GM19023 (cell line): ENCODE measurements at regions not wholly inside any gene's neighbourhood (a gene's known extent, or its start where the extent isn't known, plus 50 kb on each side); places are given as distances from the start of the nearest gene placed in this dataset.

Experiments
- ATAC-seq: cut with Tn5 transposase; IDR thresholded peaks from one replicate; pipeline ENCODE4 v1.9.1; 2021; ENCODE audit warnings: mild to moderate bottlenecking, moderate library complexity; ENCODE audit not compliant: unreplicated experiment

DNA sequence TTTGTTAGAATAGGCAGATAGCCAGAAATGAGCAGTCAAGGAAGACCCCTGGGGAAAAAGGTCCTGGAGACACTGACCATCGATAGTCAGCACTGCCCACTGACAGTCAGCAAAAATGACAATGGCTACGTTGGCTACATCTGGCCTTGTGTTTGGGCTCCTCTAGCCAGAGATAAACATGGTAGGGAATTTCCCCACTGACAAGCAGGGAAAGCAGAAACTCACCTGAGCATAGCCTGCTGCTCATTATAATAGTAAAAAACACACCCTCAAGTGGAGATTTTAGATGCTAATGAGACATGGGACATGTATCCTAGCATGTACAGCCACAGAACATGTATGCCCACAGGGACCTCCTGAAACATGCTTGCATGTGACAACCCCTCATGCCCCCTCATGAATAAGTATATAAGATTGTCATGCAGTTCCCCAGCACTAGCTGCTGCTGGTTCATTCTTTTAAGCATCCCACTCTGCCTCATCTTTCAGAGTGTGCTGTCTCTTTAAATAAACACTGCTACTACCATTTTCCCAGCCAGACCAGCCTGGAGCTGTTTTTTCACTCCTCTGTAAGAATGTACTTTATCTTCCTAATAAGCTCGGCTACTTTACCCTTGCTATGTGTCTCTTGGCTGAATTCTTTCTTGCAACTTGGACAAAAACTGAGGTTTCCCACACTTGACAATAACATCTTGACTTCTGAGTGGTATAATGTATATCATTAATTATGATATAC, 550.1 kb upstream of the CDH8 start:
- no peak for ATAC-seq

DNA sequence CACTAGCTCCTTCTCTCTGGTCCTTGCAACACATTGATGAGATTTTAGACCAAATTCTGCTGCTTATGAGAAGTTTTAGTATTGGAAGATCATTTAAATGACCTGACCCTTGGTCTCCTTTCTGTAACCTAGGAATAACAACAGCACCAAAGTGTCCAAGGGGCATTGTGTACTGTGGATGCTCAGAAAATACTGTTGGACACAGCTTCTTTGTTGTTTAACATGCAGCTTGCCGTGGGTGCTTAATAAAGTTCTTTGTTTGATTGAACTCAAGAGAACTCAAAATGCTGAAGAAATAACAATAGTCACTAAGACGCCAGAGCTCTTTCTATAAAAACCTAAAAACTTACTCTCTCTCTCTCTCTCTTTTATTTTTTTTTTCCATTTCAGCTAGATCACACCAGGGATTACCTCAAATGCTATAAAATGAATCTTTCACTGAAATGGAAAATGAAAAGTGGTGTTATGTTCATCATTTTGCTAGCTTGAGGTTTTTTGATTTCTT, 548.9 kb upstream of the CDH8 start:
- ATAC-seq, result no peak

DNA sequence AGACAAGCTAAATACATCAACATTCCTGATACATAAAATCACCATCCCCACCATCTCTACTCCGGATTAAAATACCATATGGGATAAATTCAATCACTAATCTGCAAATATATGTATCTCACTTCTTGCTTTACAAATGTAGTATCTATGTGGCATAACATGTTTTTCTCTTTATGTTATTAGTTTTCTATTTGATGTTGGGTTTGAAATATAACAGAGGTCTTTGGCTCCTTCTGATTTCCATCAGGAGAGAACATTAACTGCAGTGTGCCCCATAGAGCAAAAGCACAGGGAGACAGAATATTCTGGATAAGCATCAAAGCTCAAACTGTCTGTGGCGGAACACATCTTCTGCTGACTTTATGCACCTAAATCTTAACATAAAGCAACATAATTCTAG, 547.2 kb upstream of the CDH8 start:
- ATAC-seq, result no peak

DNA sequence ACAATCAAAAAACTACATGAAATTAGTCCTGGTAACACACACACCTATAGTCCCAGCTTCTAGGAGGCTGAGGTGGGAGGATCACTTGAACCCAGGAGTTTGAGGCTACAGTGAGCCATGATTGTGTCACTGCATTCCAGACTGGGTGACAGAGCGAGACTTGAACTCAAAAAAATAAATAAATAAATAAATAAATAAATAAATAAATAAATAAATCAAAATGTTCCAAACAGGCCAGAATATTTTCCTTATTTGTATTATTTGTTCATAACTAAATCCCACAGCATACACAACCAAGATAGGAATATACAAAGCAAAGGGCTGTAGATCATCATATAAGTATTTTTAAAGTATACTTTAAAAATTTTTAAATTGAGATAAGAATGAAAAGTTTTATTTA, 537.2 kb upstream of the CDH8 start:
- ATAC-seq, result no peak

DNA sequence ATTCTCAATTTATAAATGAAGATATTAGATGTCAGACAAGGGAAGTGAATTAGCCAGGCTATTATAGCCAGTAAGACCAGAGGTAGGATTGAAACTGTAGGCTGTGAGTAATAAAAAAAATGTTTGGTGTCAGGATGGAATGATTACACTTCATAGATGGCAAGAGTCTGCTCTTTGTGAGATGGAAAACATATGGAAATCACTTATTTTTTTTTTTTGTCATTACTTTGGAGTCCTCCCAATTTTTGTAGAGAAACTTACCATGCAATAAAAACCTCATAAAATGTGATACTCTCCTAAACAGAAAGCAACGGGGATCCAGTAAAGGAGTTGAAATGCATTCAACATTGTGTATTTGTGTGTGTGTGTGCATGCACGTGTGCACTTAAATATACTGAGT, 532.7 kb upstream of the CDH8 start:
- no peak for ATAC-seq

DNA sequence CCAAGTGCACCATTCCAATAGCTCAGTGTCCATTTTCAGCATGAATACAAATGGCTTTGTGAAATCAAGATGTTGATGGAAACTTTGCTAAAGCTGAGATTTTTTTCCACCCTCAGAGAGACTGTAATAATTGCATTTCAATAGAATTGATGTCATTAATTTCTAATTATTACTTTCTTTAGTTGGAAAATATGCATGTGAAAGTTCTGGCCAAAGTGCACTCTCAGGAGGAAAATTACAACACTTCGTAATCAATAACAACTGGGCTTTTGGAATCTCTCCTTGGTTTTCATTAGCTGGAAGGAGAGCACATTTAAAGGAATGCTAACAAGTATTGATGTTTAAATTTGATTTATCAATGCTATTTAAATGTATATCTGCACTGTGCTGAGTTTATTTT, 529.5 kb upstream of the CDH8 start:
- no peak for ATAC-seq

DNA sequence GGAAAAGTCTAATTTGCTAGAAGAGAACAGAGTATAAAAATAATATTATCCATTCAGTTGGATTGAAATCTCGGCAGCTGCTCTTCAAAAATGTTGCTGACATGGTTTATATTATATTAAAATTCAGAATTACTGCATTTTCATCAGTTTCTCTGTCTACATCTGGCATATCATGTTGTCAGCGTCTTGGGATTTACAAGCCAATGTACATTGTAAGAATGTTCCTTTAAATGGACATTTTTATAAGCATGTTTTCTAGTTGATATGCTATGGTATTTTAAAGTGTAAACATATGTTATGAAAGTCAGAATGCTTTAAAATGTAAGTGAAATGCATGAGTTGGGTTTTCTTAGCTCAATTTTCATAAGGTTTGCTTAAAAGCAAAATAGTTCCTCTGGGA, 528.1 kb upstream of the CDH8 start:
- no peak for ATAC-seq

DNA sequence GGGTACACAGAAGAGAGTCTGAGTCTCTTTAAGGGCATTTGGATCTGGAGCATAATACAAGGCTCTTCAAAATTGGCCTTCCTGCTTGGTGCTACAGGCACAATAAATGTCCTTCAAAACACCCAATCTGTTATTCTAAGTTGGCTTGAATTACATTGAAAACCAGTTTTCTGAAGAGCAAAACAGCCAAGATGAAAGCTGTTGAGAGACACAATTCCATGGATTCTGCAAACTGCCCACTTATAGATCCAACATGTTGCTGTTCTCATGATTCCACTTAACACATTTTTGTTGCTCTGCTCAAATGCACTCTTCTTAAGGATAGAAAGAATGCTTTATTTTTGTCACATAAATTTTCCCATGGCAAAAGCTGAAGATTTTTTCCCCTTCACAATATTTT, 525.9 kb upstream of the CDH8 start:
- ATAC-seq, result no peak

DNA sequence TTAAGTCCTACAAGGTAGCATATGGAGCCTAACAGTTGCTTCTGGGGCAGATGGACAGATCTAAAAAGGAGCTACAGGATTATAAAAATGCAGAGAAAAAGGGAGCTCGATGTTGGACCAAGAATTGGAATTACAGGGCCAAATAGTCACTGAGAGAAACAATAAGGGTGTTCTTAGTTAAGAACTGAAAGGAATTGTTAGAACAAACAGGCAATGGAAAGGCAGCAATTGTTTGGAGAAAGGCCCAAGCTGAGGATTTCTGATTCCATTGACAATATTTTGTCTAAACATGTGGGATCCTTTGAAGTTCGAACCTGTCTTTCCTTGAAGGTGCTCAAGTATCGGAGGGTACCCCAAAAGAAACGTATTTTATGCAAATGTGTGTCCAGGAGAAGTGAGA, 513.6 kb upstream of the CDH8 start:
- ATAC-seq, result no peak

DNA sequence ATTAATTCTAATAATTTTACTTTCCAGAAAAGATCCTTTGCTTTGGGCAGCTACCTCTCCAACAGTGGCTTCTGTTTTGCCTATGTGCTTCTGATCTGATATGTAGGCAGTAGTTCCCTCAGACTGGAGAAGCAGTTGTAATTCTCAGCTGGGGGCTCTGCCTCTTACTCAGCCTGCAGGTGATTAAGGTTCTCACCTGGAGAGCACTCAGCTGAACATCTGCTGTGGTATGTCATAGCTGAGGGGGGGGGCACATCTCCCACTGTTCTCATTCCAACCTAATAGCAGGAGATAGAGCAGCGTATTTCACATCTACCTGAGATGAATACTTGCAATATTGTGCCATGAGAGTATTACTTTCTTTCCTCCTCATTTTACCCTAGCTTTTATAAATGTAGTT, 511.9 kb upstream of the CDH8 start:
- no peak for ATAC-seq

DNA sequence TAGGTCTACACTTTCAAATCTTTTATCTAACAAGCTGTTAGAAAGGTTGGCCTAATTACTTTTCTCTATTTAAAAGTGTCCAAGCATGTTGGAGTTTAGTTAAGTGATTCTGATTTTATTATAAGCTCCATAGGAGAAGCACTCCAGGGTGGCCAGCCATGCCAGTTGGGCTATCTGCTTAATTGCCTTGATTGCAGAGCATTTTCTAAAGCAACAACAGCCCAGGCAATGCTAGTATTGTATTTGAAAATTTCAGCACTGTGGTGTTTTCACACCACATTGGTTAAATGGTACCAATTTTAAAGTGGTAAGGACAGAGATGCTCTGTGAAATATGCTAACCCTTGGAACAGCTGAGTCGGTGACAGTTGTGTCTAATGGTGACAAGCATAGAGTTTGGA, 510.5 kb upstream of the CDH8 start:
- ATAC-seq, result no peak

DNA sequence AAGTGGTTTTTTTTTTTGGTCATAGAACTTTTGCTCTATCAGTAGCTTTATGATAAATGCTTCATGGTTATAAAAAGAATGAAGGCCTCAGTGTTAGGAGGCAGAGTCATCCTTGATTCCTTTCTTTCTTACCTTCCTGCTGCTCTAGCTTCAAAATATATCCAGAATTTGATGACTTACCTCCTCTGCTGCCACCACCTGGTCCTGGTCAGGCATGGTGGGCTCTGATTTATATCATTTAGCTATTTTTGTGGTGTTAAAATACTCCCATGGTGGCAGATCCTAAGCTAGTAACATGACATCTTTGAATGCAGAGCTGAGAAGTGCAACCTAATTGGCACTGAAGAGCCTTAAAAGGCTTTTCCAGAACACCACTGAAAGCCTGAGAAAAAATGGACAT, 508.8 kb upstream of the CDH8 start:
- ATAC-seq, result no peak

DNA sequence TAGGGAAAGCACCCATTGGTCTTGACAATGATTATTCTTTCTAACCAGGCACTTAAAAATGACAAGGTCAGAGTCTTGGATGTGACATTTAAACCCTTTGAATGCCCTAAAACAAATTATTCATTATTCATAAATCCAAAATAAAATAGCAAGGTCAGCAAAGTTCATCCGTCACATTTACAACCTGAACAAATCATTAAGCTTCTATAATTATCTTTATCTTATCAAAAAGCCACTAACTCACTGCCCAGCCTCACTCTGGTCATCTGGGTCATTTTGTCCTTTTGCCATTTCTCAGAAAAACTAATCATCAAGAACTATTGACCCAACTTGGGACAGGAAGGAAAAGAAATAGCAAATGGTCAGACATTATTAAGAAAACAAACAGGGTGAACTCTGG, 507.3 kb upstream of the CDH8 start:
- no peak for ATAC-seq

DNA sequence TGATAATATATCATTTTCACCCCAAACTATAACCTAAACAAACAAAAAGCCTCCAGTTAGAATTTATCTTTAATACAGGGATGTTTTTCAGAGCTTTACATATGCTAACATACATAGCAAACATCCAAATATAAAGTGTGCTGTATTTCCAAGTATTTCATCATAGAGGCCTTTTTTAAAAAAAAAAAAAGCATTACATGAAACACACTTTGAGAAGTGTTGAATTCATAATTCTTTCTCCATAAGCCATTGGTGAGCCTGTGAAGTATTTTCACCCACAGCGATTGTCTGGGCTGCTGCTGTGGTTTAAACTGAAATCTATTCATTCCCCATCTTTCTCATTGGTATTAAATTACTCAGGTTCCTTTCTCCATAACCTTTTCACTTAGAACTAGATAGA, 503.4 kb upstream of the CDH8 start:
- ATAC-seq, result no peak

DNA sequence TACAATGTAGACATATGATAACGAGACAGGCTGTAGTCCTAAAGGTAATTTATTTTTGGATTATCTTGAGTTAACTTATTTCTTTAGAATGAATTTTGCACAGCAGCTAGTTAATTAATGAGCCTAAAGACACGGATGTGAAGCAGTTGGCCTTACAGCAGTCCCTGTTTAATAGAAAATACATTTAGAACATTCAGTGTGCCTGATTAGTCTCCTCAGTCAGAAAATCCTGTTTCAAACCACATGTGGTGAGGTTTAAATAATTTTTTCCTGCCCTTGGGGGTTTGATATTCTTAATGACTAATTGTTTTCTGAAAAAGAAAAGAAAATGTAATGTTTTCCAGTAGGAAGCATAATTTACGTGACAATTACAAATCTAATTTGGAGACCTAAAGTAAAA, 494.2 kb upstream of the CDH8 start:
- no peak for ATAC-seq

DNA sequence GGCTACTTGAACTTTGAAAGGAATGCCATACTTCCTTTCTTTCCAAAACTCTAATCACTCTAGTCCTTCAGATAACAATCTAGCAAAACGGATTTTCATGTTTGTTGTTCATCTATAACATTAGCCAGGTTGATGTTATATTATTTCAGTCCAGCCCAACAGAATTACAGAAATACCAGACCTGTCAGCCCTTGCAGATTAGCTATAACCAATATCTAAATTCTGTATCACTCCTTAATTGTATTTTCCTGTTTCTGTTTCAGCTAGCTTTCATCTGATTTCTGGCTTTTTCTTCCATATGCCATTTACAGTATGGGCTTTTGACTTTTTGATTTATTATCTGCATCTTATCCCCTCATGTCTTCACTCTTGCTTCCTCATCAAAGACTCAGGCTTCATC, 479.8 kb upstream of the CDH8 start:
- no peak for ATAC-seq

DNA sequence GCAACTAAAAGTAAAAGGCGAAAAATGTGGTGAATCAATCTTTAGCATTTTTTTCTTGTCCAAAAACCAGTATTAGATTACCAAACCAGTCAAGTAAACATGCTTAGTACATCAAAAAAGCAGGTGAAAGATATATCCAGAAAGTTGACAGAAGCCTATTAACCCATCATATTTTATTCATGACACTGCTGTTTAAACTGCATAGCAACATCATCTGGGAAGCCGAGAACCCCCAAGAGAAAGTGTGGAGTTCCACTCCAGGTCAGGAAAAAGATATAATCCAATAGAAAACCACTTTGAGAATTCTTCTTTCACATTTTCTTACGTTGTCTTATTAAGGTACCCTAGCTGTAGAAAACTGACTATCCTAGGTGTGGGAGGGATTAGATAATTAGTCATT, 466.8 kb upstream of the CDH8 start:
- no peak for ATAC-seq

DNA sequence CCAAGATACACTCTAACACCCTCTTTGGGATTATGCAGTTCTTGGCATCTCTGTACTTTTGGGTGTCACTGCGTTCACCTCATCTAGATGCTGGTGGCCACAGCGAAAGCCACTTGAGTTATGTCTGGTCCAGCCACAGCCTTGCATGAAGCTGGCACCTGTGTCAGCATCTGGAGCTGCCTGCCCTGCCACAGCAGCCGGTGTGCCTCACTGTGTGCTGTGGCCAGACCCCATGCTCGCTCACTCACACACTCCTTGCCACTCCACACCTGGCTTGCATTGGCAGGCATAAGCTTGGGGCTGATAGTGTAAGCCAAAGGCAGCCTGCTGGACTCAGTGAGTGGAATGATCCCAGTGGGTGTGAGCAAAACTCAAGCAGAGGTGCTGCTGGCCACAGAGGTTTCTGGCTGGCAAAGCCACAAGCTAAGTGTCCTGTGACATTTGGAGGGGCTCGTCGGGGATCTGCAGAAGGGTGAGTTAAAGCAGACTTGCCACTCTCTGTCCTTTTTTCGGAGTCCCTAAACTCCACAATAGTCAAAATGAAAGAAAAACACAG, 442.7 kb upstream of the CDH8 start:
- no peak for ATAC-seq

DNA sequence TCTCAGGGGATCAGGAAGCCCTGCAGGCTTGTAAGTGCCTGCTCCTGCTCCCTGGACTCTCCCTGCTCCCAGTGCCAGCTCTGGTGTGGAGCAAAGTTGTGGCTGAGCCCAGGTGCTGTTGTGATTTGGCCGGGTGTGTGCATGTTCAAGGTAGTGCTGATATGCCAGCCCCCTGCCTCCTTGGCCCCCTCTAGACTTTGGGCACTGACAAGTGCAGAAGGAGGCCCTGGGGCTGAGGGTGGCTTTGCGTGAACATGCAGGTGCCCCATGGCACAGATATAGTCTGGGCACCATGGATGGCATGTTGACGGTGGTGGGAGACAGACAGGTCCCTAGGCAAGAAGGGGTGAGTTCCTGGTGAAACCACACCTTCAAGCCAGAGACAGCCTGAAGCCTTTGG, 441.6 kb upstream of the CDH8 start:
- no peak for ATAC-seq

DNA sequence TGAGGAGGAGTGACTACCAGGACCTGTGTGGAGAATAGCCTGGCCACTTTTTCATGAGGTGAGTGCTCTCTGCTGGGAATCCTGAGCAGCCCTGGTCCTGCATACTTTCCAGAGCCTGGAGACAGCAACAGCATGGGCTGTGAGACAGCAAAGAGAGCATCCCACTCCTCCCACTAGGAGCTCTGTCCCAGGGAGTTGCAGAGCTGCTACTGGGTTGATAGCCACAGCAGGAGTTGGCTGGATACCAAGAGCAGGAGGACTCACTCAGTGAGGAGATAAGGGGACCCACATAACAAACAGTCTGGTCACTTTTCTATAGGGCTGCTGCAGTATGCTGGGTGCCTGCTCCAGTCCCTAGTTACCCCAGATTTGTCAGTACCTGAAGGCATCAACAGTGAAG, 439.3 kb upstream of the CDH8 start:
- no peak for ATAC-seq

DNA sequence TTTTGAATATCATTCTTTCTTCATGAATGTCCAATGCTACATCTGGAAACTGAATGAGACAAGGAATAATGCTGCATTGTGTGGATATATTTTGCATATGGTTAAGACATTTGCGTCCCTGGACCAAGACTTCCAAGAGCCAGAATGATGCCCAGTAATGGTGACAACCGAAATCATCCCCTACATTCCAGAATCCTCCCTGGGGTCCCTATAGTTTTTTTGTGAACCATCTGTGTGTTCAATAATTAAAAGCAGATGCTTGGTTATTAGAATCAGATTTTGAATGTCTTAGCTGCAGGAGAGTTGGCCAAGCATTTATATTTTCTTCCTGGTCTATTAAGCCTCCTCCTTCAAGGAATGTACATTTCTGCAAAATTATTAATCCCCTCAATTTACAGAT, 426.7 kb upstream of the CDH8 start:
- ATAC-seq, result no peak

DNA sequence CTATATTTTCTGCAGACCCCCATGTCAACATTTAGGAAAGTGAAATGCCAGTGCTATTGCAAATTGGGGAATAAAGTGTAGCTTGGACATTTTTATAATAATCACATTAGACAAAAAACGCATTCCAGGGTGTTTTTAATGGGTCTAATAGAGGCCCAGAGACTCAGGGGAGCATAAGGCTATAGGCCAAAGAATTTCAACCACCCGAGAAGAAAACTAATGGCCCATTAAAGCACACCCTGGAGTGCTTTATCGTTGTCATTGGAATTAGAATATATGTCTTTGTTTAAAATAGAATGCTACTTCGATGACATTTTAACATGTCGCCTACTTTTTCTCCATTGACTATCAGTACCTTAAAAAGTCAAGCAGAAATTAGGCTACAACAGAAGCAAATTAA, 414.1 kb upstream of the CDH8 start:
- no peak for ATAC-seq

DNA sequence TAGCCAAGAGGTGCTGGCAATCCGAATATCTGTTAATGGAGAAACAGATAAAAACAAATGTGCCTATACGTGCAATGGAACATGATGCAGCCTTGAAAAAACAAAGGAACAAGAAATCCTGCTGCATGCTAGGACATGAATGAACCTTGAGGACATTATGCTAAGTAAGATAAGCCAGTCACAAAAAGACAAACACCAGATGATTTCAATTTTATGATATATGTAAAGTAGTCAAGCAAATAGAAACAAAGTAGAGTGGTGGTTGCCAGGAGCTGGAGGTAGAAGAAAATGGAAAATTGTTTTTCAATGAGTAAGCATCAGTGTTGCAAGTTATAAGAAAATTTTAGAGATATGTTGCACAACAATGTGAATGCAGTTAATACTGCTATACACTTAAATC, 409.7 kb upstream of the CDH8 start:
- ATAC-seq, result no peak
